KMS-11 (cell line): ENCODE measurements at regions not wholly inside any gene's neighbourhood (a gene's known extent, or its start where the extent isn't known, plus 50 kb on each side); places are given as distances from the start of the nearest gene placed in this dataset.

Source experiments
- H2AFZ ChIP-seq: fragments of 200-600 bp; sonication (generic); 2 replicates; pipeline ENCODE4 v1.6.1; 2016; ENCODE audit warnings: antibody characterized with exemption, mixed run types, low read depth
- H3K27ac ChIP-seq: fragments of 200-600 bp; sonication (generic); 2 replicates; pipeline ENCODE4 v1.6.1; 2016; ENCODE audit warnings: mild to moderate bottlenecking, mixed run types
- H3K27me3 ChIP-seq: fragments of 200-600 bp; sonication (generic); 2 replicates; pipeline ENCODE4 v1.6.1; 2017; ENCODE audit warnings: mild to moderate bottlenecking, low read depth, mixed run types, moderate library complexity; ENCODE audit not compliant: insufficient read depth
- H3K36me3 ChIP-seq: fragments of 200-600 bp; sonication (generic); 2 replicates; pipeline ENCODE4 v1.6.1; 2017; ENCODE audit warnings: mild to moderate bottlenecking, mixed run types; ENCODE audit not compliant: insufficient read depth
- H3K4me1 ChIP-seq: fragments of 200-600 bp; sonication (generic); 2 replicates; pipeline ENCODE4 v1.6.1; 2016; ENCODE audit warnings: mild to moderate bottlenecking, low read depth, mixed run types; ENCODE audit not compliant: poor library complexity, severe bottlenecking
- H3K4me2 ChIP-seq: fragments of 200-600 bp; sonication (generic); 2 replicates; pipeline ENCODE4 v1.7.0; 2016; ENCODE audit warnings: mild to moderate bottlenecking, mixed run types
- H3K4me3 ChIP-seq: fragments of 200-600 bp; sonication (generic); IDR thresholded peaks from 2 replicates; pipeline ENCODE4 v1.6.1; 2017; ENCODE audit warnings: low read depth, low read length, mixed read lengths; ENCODE audit not compliant: insufficient read depth
- H3K79me2 ChIP-seq: fragments of 200-600 bp; sonication (generic); 2 replicates; pipeline ENCODE4 v1.6.1; 2016; ENCODE audit warnings: low read depth, mixed run types; ENCODE audit not compliant: insufficient read depth
- H3K9ac ChIP-seq: fragments of 200-600 bp; sonication (generic); 2 replicates; pipeline ENCODE4 v1.6.1; 2016; ENCODE audit warnings: mild to moderate bottlenecking, mixed run types
- H4K20me1 ChIP-seq: fragments of 200-600 bp; sonication (generic); 2 replicates; pipeline ENCODE4 v1.6.1; 2016; ENCODE audit warnings: mild to moderate bottlenecking, mixed run types; ENCODE audit not compliant: insufficient read depth
- TF ChIP-seq, protein P1 (sequence below): fragments of 200-600 bp; sonication (generic); conservative IDR thresholded peaks from 2 replicates; pipeline ENCODE4 v1.6.1; 2017; ENCODE audit warnings: low read depth, mild to moderate bottlenecking, antibody characterized with exemption, low read length, moderate library complexity, mixed read lengths

- no peak overlapping the region for H3K4me3 ChIP-seq
- peaks cover 28% of the 10 kb centered on the region for H3K4me1 ChIP-seq
- no peaks in the 10 kb centered on the region for H3K27me3 ChIP-seq
- H3K4me2 ChIP-seq = no peak overlapping the region
- no peak overlapping the region for H2AFZ ChIP-seq
- no peaks in the 10 kb centered on the region for H3K36me3 ChIP-seq
- no peak overlapping the region for H3K27ac ChIP-seq
- H4K20me1 ChIP-seq = no peaks in the 10 kb centered on the region
- H3K79me2 ChIP-seq = no peaks in the 10 kb centered on the region
- TF ChIP-seq, protein P1, sequence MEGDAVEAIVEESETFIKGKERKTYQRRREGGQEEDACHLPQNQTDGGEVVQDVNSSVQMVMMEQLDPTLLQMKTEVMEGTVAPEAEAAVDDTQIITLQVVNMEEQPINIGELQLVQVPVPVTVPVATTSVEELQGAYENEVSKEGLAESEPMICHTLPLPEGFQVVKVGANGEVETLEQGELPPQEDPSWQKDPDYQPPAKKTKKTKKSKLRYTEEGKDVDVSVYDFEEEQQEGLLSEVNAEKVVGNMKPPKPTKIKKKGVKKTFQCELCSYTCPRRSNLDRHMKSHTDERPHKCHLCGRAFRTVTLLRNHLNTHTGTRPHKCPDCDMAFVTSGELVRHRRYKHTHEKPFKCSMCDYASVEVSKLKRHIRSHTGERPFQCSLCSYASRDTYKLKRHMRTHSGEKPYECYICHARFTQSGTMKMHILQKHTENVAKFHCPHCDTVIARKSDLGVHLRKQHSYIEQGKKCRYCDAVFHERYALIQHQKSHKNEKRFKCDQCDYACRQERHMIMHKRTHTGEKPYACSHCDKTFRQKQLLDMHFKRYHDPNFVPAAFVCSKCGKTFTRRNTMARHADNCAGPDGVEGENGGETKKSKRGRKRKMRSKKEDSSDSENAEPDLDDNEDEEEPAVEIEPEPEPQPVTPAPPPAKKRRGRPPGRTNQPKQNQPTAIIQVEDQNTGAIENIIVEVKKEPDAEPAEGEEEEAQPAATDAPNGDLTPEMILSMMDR = no peak
- no peak overlapping the region for H3K9ac ChIP-seq
These were observed 831.5 kb upstream of the NR2F2 start for GRCh38 chr15:95498961-95499360.

DNA sequence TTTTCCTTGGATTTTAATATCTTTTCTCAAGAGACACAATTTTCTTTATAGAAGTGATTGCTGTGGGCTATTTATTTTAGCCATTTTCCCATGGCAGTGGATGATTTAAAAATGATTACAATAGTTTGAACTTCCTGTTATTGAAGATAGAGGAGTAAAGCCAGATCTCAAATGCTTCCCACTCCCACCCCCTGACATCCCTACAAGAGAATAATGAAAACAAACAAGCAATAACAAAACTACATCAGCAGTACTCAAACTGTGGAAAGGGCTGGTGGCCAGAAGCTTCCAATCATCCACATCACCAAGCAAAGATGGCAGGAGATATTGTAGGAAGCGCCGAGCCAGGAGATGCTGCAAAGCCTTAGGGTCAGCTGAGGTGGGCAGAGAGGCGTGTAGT lies 831.1 kb upstream of the NR2F2 start:
- H4K20me1 ChIP-seq = no peaks in the 10 kb centered on the region
- H3K4me2 ChIP-seq = no peak overlapping the region
- no peak overlapping the region for H3K27ac ChIP-seq
- no peak overlapping the region for H2AFZ ChIP-seq
- no peak overlapping the region for H3K4me3 ChIP-seq
- no peaks in the 10 kb centered on the region for H3K79me2 ChIP-seq
- TF ChIP-seq, protein P1 = no peak
- no peaks in the 10 kb centered on the region for H3K27me3 ChIP-seq
- H3K36me3 ChIP-seq = no peaks in the 10 kb centered on the region
- peaks cover 33% of the 10 kb centered on the region for H3K4me1 ChIP-seq
- H3K9ac ChIP-seq = no peak overlapping the region

DNA sequence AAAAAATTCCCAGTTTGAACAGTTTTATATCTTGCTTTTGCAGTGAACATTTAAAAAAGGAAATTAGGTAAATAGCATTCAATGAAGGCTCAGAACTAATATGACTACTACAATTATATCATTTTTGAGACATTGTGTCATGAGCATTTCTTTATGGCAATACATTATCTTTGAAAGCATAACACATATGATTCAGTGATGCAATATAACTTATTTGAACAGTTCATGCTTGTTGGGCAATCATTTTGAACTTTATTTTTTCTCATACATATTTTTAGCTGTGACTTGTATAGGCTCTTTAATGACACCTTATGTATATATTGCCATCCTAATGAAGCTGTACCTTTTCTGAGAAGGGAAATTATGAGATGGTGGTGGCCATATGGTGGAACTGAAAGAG lies 828.6 kb upstream of the NR2F2 start:
- H3K79me2 ChIP-seq = no peaks in the 10 kb centered on the region
- H4K20me1 ChIP-seq = no peaks in the 10 kb centered on the region
- no peak overlapping the region for H3K9ac ChIP-seq
- no peaks in the 10 kb centered on the region for H3K36me3 ChIP-seq
- H3K27me3 ChIP-seq = no peaks in the 10 kb centered on the region
- no peak overlapping the region for H3K4me3 ChIP-seq
- TF ChIP-seq, protein P1 = no peak
- peaks cover 41% of the 10 kb centered on the region for H3K4me1 ChIP-seq
- no peak overlapping the region for H2AFZ ChIP-seq
- H3K27ac ChIP-seq = no peak overlapping the region
- no peak overlapping the region for H3K4me2 ChIP-seq

GRCh38 chr15:95503107-95503506 lies 827.4 kb upstream of the NR2F2 start:
- peak overlapping the region; percentile 61 for H3K27ac ChIP-seq
- H3K4me3 ChIP-seq = no peak overlapping the region
- H2AFZ ChIP-seq = 0 out of 2 replicates have a peak overlapping the region, but pooled peaks have one; percentile 19
- no peaks in the 10 kb centered on the region for H3K79me2 ChIP-seq
- TF ChIP-seq, protein P1 = no peak
- peak overlapping the region; percentile 17; the same call in 1 of the 2 replicates for H3K4me2 ChIP-seq
- H3K4me1 ChIP-seq = peaks cover 41% of the 10 kb centered on the region
- H3K36me3 ChIP-seq = no peaks in the 10 kb centered on the region
- no peak overlapping the region for H3K9ac ChIP-seq
- no peaks in the 10 kb centered on the region for H4K20me1 ChIP-seq
- no peaks in the 10 kb centered on the region for H3K27me3 ChIP-seq
